ENCODE measurements at regions not wholly inside any gene's neighbourhood (a gene's known extent, or its start where the extent isn't known, plus 50 kb on each side); places are given as distances from the start of the nearest gene placed in this dataset.

- TF ChIP-seq EGR1 (IDR thresholded peaks at IDR 0.05) (no peak), ZBTB7A (IDR thresholded peaks at IDR 0.05; ENCODE audit: low read depth) (no peak), TEAD4 (IDR thresholded peaks at IDR 0.05) (no peak), NFIC (IDR thresholded peaks at IDR 0.05) (no peak)
These were observed 1742.8 kb downstream of the PCDH7 start for GRCh38 chr4:32462944-32463343.
